ENCODE measurements at regions not wholly inside any gene's neighbourhood (a gene's known extent, or its start where the extent isn't known, plus 50 kb on each side); places are given as distances from the start of the nearest gene placed in this dataset.
A peak's percentile ranks its signal among the peaks of the same experiment; 100 is the strongest.

DNA sequence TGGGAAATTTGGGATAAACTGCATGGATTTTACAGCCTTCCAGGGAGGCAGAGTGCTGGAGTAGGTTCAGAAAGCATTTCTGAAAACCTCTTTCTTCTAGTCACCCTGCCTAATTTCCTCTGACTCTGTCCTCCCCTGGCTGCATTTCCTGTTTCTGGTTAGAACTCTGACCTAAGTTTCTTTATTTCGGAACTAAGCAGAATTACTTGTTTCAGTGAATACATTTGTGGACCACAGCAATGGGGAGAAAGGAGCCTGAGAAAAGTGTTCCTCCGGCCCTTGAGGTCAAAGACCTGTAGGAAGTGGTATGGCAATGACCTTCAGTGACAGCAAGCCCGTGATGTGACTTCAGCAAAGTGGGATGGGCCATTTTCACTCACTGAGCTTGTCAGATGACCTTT lies 173.4 kb upstream of the RUNX1 start:
- Mint-ChIP-seq H3K9me3 (peaks cover 0 to 9% (median 0%) of the 10 kb centered on the region in 11 donors), H3K36me3 (peaks cover 0 to 15% (median 0%) of the 10 kb centered on the region in 5 donors), H3K4me3 (peak overlapping the region; percentile 22 to 81 (median 42)), H3K27ac (peak overlapping the region in 5 of 9 donors; percentile 9 to 50 (median 34)), H3K4me1 (peaks cover 31 to 51% (median 45%) of the 10 kb centered on the region in 7 donors), H3K27me3 (peaks cover 0 to 6% (median 0%) of the 10 kb centered on the region in 5 donors)
- Histone ChIP-seq H3K9me3 (ENCODE audit: control insufficient read depth in 2 of 3, low read length in 3 of 3) (no peaks in the 10 kb centered on the region), H3K4me1 (ENCODE audit: control insufficient read depth in 2 of 2, insufficient read depth in 2 of 2, low read length in 2 of 2) (peaks cover 28 to 33% of the 10 kb centered on the region in 2 donors), H3K4me3 (ENCODE audit: low read length) (peak overlapping the region; percentile 3), H3K27me3 (ENCODE audit: control insufficient read depth in 2 of 2, insufficient read depth in 2 of 2, low read length in 2 of 2) (no peaks in the 10 kb centered on the region), H3K27ac (ENCODE audit: low read depth, low read length) (no peak overlapping the region), H3K36me3 (ENCODE audit: control insufficient read depth in 2 of 3, insufficient read depth in 3 of 3, low read length in 3 of 3) (no peaks in the 10 kb centered on the region)
- intact Hi-C loops (cut with micrococcal nuclease): loop anchor here in 1 of 2 donors (5.0 to 10.0 kb wide), 2 partner anchors 238 to 415 kb away; no protein-coding TSS in a partner anchor
- peak in 5 of 9 donors; percentile 10 to 45 (median 21) for DNase-seq
- peak; percentile 39 for ATAC-seq
- POLR2A ChIA-PET: interaction anchor here (0.6 kb wide), 1 partner anchor 281 kb away, joined by 4 read pairs; no protein-coding TSS in a partner anchor
- CTCF ChIA-PET: no interaction called here

DNA sequence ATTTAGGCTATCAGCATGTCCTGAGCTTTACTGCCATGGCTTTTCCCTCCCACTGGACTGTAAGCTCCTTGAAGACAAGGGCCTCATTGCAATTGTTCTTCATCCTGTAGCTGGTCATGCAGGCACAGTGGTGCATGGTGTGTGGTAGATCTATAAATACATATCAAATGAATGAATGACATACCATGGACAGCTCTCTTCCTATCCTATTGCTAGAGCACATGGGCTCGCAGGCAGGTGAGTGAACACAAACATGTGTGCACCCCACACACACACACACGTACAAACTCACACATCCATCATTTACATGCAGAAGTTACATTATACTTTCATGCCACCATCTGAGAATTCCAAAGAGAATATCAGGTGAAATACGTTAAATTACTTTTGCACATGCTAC lies 172.9 kb upstream of the RUNX1 start:
- H3K27ac ChIP-seq (ENCODE audit: low read depth, low read length): no peak overlapping the region
- peaks cover 23 to 29% of the 10 kb centered on the region in 2 donors for H3K4me1 ChIP-seq (ENCODE audit: control insufficient read depth in 2 of 2, insufficient read depth in 2 of 2, low read length in 2 of 2)
- H3K27ac Mint-ChIP-seq: peak overlapping the region in 3 of 9 donors; percentile 0 to 46 (median 9)
- peak overlapping the region; percentile 3 for H3K4me3 ChIP-seq (ENCODE audit: low read length)
- no peaks in the 10 kb centered on the region for H3K27me3 ChIP-seq (ENCODE audit: control insufficient read depth in 2 of 2, insufficient read depth in 2 of 2, low read length in 2 of 2)
- peaks cover 0 to 9% (median 0%) of the 10 kb centered on the region in 11 donors for H3K9me3 Mint-ChIP-seq
- peak in 5 of 9 donors; percentile 17 to 48 (median 30) for DNase-seq
- ATAC-seq: peak; percentile 28
- no peaks in the 10 kb centered on the region for H3K36me3 ChIP-seq (ENCODE audit: control insufficient read depth in 2 of 3, insufficient read depth in 3 of 3, low read length in 3 of 3)
- intact Hi-C loops (cut with micrococcal nuclease): loop anchor here in 1 of 2 donors (5.0 to 10.0 kb wide), 2 partner anchors 237 to 415 kb away; no protein-coding TSS in a partner anchor
- ChIA-PET POLR2A (no interaction called here), CTCF (no interaction called here)
- peaks cover 0 to 15% (median 0%) of the 10 kb centered on the region in 5 donors for H3K36me3 Mint-ChIP-seq
- peaks cover 26 to 45% (median 40%) of the 10 kb centered on the region in 7 donors for H3K4me1 Mint-ChIP-seq
- H3K27me3 Mint-ChIP-seq: peaks cover 0 to 6% (median 0%) of the 10 kb centered on the region in 5 donors
- H3K4me3 Mint-ChIP-seq: peak overlapping the region; percentile 22 to 81 (median 42)
- no peaks in the 10 kb centered on the region for H3K9me3 ChIP-seq (ENCODE audit: control insufficient read depth in 2 of 3, low read length in 3 of 3)

DNA sequence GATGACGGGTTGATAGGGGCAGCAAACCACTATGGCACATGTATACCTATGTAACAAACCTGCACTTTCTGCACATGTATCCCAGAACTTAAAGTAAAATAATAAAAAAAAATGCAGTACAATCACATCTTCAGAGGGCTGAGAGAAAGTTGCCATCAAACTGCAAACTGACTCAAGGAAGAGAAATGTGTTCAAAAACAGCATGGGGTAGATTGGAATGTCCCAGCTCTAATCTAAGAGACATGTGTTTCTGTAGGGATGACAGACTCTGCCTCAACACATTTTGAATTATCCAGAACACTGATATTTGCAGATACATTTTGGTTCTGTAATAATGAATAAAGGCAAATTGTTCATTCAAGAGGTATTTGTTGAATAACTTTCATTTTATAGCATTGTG lies 171.2 kb upstream of the RUNX1 start:
- Histone ChIP-seq H3K36me3 (ENCODE audit: control insufficient read depth in 2 of 3, insufficient read depth in 3 of 3, low read length in 3 of 3) (no peaks in the 10 kb centered on the region), H3K4me3 (ENCODE audit: low read length) (no peak overlapping the region), H3K27me3 (ENCODE audit: control insufficient read depth in 2 of 2, insufficient read depth in 2 of 2, low read length in 2 of 2) (no peaks in the 10 kb centered on the region), H3K27ac (ENCODE audit: low read depth, low read length) (no peak overlapping the region), H3K4me1 (ENCODE audit: control insufficient read depth in 2 of 2, insufficient read depth in 2 of 2, low read length in 2 of 2) (peaks cover 15% of the 10 kb centered on the region in 2 donors), H3K9me3 (ENCODE audit: control insufficient read depth in 2 of 3, low read length in 3 of 3) (no peaks in the 10 kb centered on the region)
- peaks cover 0 to 9% (median 0%) of the 10 kb centered on the region in 11 donors for H3K9me3 Mint-ChIP-seq
- no peak overlapping the region for H3K27ac Mint-ChIP-seq
- no peak for ATAC-seq
- no peak overlapping the region for H3K4me3 Mint-ChIP-seq
- peaks cover 0 to 3% (median 0%) of the 10 kb centered on the region in 5 donors for H3K27me3 Mint-ChIP-seq
- peaks cover 0 to 15% (median 0%) of the 10 kb centered on the region in 5 donors for H3K36me3 Mint-ChIP-seq
- CTCF ChIA-PET: no interaction called here
- POLR2A ChIA-PET: no interaction called here
- intact Hi-C loops (cut with micrococcal nuclease): loop anchor here in 1 of 2 donors (5.0 to 10.0 kb wide), 2 partner anchors 236 to 413 kb away; no protein-coding TSS in a partner anchor
- DNase-seq: no peak
- H3K4me1 Mint-ChIP-seq: peaks cover 21 to 32% (median 26%) of the 10 kb centered on the region in 7 donors

DNA sequence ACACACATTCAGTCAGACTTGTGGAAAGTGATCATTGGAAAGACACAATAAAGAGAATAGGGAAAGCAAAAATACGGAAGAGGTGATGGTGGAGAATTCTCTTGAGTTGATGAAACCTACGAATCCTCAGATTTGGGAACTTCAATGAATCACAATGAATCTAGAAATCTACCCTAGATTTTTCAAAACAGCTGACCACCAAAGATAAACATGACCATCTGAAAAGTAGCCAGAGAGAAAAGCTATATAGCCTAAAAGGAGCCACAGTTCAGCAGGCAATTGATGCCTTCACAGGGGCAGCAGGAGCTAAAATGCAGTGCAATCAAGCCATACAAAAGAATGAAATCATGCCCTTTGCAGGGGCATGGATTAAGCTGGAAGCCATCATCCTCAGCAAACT lies 170.6 kb upstream of the RUNX1 start:
- peaks cover 21 to 28% (median 25%) of the 10 kb centered on the region in 7 donors for H3K4me1 Mint-ChIP-seq
- intact Hi-C loops (cut with micrococcal nuclease): loop anchor here in 1 of 2 donors (5.0 to 10.0 kb wide), 2 partner anchors 235 to 412 kb away; no protein-coding TSS in a partner anchor
- H3K27ac ChIP-seq (ENCODE audit: low read depth, low read length): no peak overlapping the region
- H3K9me3 ChIP-seq (ENCODE audit: control insufficient read depth in 2 of 3, low read length in 3 of 3): no peaks in the 10 kb centered on the region
- POLR2A ChIA-PET: no interaction called here
- H3K4me3 Mint-ChIP-seq: no peak overlapping the region
- no peak overlapping the region for H3K4me3 ChIP-seq (ENCODE audit: low read length)
- H3K4me1 ChIP-seq (ENCODE audit: control insufficient read depth in 2 of 2, insufficient read depth in 2 of 2, low read length in 2 of 2): peaks cover 15% of the 10 kb centered on the region in 2 donors
- ATAC-seq: no peak
- CTCF ChIA-PET: no interaction called here
- H3K9me3 Mint-ChIP-seq: peaks cover 0 to 9% (median 0%) of the 10 kb centered on the region in 11 donors
- no peaks in the 10 kb centered on the region for H3K36me3 ChIP-seq (ENCODE audit: control insufficient read depth in 2 of 3, insufficient read depth in 3 of 3, low read length in 3 of 3)
- peak overlapping the region in 1 of 9 donors; percentile 5 for H3K27ac Mint-ChIP-seq
- peaks cover 0 to 3% (median 0%) of the 10 kb centered on the region in 5 donors for H3K27me3 Mint-ChIP-seq
- H3K36me3 Mint-ChIP-seq: peaks cover 0 to 15% (median 0%) of the 10 kb centered on the region in 5 donors
- DNase-seq: no peak
- H3K27me3 ChIP-seq (ENCODE audit: control insufficient read depth in 2 of 2, insufficient read depth in 2 of 2, low read length in 2 of 2): no peaks in the 10 kb centered on the region

DNA sequence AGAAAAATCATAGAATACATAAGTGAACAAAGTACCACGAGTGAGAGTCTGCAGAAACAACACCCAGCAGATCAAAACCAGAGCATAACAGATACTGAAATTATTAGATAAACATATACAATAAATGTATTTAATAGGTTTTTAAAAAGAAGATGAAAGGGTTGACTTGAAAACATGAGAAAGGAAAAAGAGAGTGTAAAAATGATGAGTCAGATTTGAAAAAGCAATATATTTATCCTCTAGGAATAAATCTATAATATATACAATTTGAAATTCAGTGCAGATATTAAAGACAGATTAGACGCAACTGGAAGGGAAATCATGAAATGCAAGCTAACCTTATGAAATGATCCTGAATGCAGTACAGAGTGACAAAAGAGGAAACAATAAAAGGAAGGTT lies 170.2 kb upstream of the RUNX1 start:
- H3K36me3 Mint-ChIP-seq: peaks cover 0 to 15% (median 0%) of the 10 kb centered on the region in 5 donors
- no peak for ATAC-seq
- intact Hi-C loops (cut with micrococcal nuclease): no loop called here

DNA sequence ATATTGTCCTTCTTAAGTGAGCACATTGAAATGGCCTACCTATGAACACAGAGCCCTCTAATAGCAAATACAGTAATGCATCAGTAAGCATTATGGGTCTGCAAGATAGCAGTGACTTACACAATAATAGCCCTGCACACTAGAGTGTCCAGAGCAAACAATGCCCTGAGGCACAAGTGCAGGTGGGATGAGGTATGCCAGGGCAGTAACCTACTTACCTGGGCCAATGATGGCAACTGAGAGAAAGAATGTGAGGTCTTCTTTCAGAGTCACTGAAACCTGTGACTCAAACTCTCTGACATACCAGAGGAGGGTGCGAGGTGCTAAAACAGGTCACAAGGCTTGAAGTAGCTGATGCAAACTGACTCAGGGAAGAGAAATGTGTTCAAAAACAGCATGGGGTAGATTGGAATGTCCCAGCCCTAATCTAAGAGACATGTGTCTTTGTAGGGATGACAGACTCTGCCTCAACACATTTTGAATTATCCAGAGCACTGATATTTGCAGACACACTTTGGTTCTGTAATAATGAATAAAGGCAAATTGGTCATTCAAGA lies 168.5 kb upstream of the RUNX1 start:
- no peaks in the 10 kb centered on the region for H3K27me3 ChIP-seq (ENCODE audit: control insufficient read depth in 2 of 2, insufficient read depth in 2 of 2, low read length in 2 of 2)
- H3K9me3 Mint-ChIP-seq: peaks cover 0 to 13% (median 0%) of the 10 kb centered on the region in 11 donors
- H3K4me1 ChIP-seq (ENCODE audit: control insufficient read depth in 2 of 2, insufficient read depth in 2 of 2, low read length in 2 of 2): peaks cover 10 to 11% of the 10 kb centered on the region in 2 donors
- ChIA-PET CTCF (no interaction called here), POLR2A (no interaction called here)
- H3K9me3 ChIP-seq (ENCODE audit: control insufficient read depth in 2 of 3, low read length in 3 of 3): no peaks in the 10 kb centered on the region
- ATAC-seq: no peak
- H3K27me3 Mint-ChIP-seq: no peaks in the 10 kb centered on the region
- H3K36me3 Mint-ChIP-seq: peaks cover 0 to 15% (median 0%) of the 10 kb centered on the region in 5 donors
- intact Hi-C loops (cut with micrococcal nuclease): no loop called here
- no peak overlapping the region for H3K27ac ChIP-seq (ENCODE audit: low read depth, low read length)
- H3K4me3 ChIP-seq (ENCODE audit: low read length): no peak overlapping the region
- H3K27ac Mint-ChIP-seq: no peak overlapping the region
- no peaks in the 10 kb centered on the region for H3K36me3 ChIP-seq (ENCODE audit: control insufficient read depth in 2 of 3, insufficient read depth in 3 of 3, low read length in 3 of 3)
- H3K4me1 Mint-ChIP-seq: peaks cover 9 to 17% (median 13%) of the 10 kb centered on the region in 7 donors
- no peak for DNase-seq
- no peak overlapping the region for H3K4me3 Mint-ChIP-seq

More for the DNA sequence above, 170.2 kb upstream of the RUNX1 start:
- H3K9me3 Mint-ChIP-seq: peaks cover 0 to 9% (median 0%) of the 10 kb centered on the region in 11 donors
- no peak for DNase-seq
- CTCF ChIA-PET: no interaction called here
- Histone ChIP-seq H3K4me3 (ENCODE audit: low read length) (no peak overlapping the region), H3K4me1 (ENCODE audit: control insufficient read depth in 2 of 2, insufficient read depth in 2 of 2, low read length in 2 of 2) (peaks cover 15% of the 10 kb centered on the region in 2 donors), H3K27me3 (ENCODE audit: control insufficient read depth in 2 of 2, insufficient read depth in 2 of 2, low read length in 2 of 2) (no peaks in the 10 kb centered on the region), H3K36me3 (ENCODE audit: control insufficient read depth in 2 of 3, insufficient read depth in 3 of 3, low read length in 3 of 3) (no peaks in the 10 kb centered on the region), H3K9me3 (ENCODE audit: control insufficient read depth in 2 of 3, low read length in 3 of 3) (no peaks in the 10 kb centered on the region), H3K27ac (ENCODE audit: low read depth, low read length) (no peak overlapping the region)
- peaks cover 21 to 28% (median 25%) of the 10 kb centered on the region in 7 donors for H3K4me1 Mint-ChIP-seq
- POLR2A ChIA-PET: no interaction called here
- H3K27me3 Mint-ChIP-seq: peaks cover 0 to 3% (median 0%) of the 10 kb centered on the region in 5 donors
- no peak overlapping the region for H3K27ac Mint-ChIP-seq
- no peak overlapping the region for H3K4me3 Mint-ChIP-seq
